ENCODE measurements at regions not wholly inside any gene's neighbourhood (a gene's known extent, or its start where the extent isn't known, plus 50 kb on each side); places are given as distances from the start of the nearest gene placed in this dataset.
"Not testable (repeated sequence)": the region's sequence is repeated elsewhere in the genome, so short reads cannot be mapped to it uniquely, and the experiment has no call there.

DNA sequence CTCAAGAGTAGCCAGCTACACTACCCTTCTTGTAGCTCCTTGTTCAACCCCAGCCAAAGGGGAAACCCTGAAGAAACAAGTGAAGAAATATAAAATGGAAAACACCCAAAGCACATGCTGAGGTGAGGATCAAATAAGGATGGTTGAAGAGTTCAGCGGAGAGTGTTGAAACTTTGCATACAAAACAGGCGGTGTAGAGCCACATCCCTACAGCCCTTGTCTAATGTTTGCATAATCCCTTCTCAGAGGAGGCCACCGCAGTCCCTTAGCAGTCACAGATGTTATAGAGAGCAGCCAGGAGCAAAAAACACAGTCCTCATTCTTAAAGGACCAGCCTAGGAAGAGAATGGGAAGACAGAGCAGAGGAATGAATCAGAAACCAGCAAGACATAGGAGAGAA is 350.7 kb upstream of the SASH1 start:
- no peaks in the 10 kb centered on the region for H3K36me3 ChIP-seq (ENCODE audit: control insufficient read depth in 2 of 2, insufficient read depth in 2 of 2, low read length in 2 of 2)
- no peak overlapping the region for H3K27ac ChIP-seq (ENCODE audit: low read depth in 2 of 2, low read length in 2 of 2)
- no peaks in the 10 kb centered on the region for H3K9me3 ChIP-seq (ENCODE audit: control insufficient read depth in 2 of 2, low read length in 2 of 2)
- no peak overlapping the region for H3K4me3 ChIP-seq (ENCODE audit: low read length in 2 of 2)
- H3K4me1 ChIP-seq (ENCODE audit: control insufficient read depth in 2 of 2, insufficient read depth in 2 of 2, low read length in 2 of 2), result no peaks in the 10 kb centered on the region
- H3K27me3 ChIP-seq (ENCODE audit: control insufficient read depth in 2 of 2, insufficient read depth in 2 of 2, low read length in 2 of 2), result no peaks in the 10 kb centered on the region
- no peak overlapping the region for H3K9ac ChIP-seq (ENCODE audit: low read depth in 1 of 2, low read length in 2 of 2)

GRCh38 chr6:147999001-147999540 is 343.6 kb upstream of the SASH1 start:
- Histone ChIP-seq H3K4me3 (ENCODE audit: low read length in 2 of 2) (no peak overlapping the region), H3K36me3 (ENCODE audit: control insufficient read depth in 2 of 2, insufficient read depth in 2 of 2, low read length in 2 of 2) (no peaks in the 10 kb centered on the region), H3K27me3 (ENCODE audit: control insufficient read depth in 2 of 2, insufficient read depth in 2 of 2, low read length in 2 of 2) (no peaks in the 10 kb centered on the region), H3K9ac (ENCODE audit: low read depth in 1 of 2, low read length in 2 of 2) (no peak overlapping the region), H3K4me1 (ENCODE audit: control insufficient read depth in 2 of 2, insufficient read depth in 2 of 2, low read length in 2 of 2) (no peaks in the 10 kb centered on the region), H3K9me3 (ENCODE audit: control insufficient read depth in 2 of 2, low read length in 2 of 2) (no peaks in the 10 kb centered on the region), H3K27ac (ENCODE audit: low read depth in 2 of 2, low read length in 2 of 2) (no peak overlapping the region)

- H3K27ac ChIP-seq (ENCODE audit: low read depth in 2 of 2, low read length in 2 of 2), result no peak overlapping the region
- no peaks in the 10 kb centered on the region for H3K4me1 ChIP-seq (ENCODE audit: control insufficient read depth in 2 of 2, insufficient read depth in 2 of 2, low read length in 2 of 2)
- no peak overlapping the region for H3K9ac ChIP-seq (ENCODE audit: low read depth in 1 of 2, low read length in 2 of 2)
- H3K36me3 ChIP-seq (ENCODE audit: control insufficient read depth in 2 of 2, insufficient read depth in 2 of 2, low read length in 2 of 2), result no peaks in the 10 kb centered on the region
- H3K4me3 ChIP-seq (ENCODE audit: low read length in 2 of 2), result no peak overlapping the region
- no peaks in the 10 kb centered on the region for H3K27me3 ChIP-seq (ENCODE audit: control insufficient read depth in 2 of 2, insufficient read depth in 2 of 2, low read length in 2 of 2)
- H3K9me3 ChIP-seq (ENCODE audit: control insufficient read depth in 2 of 2, low read length in 2 of 2), result no peaks in the 10 kb centered on the region
Observed at GRCh38 chr6:148001844-148002642, 340.6 kb upstream of the SASH1 start.

DNA sequence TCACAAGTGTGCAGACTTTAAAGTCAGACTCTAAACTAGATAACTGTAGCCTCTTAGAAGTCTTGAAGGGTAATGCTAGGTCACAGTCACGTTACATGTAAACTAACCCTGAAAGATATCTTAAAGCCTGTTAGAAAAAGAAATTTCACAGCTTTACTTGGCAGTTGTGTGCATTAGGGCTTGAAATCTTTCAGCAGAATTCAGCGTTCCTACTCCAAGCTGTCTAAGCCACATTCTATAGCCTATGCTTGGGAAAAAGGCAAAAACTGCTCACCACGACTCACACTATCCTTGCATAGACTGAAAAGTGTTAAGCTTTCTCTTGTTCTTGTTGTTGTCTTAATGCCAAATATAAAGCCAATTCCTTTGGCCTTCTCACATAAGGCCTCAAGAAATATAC is 338.0 kb upstream of the SASH1 start:
- Histone ChIP-seq H3K27ac (ENCODE audit: low read depth in 2 of 2, low read length in 2 of 2) (no peak overlapping the region), H3K27me3 (ENCODE audit: control insufficient read depth in 2 of 2, insufficient read depth in 2 of 2, low read length in 2 of 2) (no peaks in the 10 kb centered on the region), H3K4me3 (ENCODE audit: low read length in 2 of 2) (no peak overlapping the region), H3K9me3 (ENCODE audit: control insufficient read depth in 2 of 2, low read length in 2 of 2) (no peaks in the 10 kb centered on the region), H3K36me3 (ENCODE audit: control insufficient read depth in 2 of 2, insufficient read depth in 2 of 2, low read length in 2 of 2) (no peaks in the 10 kb centered on the region), H3K4me1 (ENCODE audit: control insufficient read depth in 2 of 2, insufficient read depth in 2 of 2, low read length in 2 of 2) (no peaks in the 10 kb centered on the region), H3K9ac (ENCODE audit: low read depth in 1 of 2, low read length in 2 of 2) (no peak overlapping the region)

DNA sequence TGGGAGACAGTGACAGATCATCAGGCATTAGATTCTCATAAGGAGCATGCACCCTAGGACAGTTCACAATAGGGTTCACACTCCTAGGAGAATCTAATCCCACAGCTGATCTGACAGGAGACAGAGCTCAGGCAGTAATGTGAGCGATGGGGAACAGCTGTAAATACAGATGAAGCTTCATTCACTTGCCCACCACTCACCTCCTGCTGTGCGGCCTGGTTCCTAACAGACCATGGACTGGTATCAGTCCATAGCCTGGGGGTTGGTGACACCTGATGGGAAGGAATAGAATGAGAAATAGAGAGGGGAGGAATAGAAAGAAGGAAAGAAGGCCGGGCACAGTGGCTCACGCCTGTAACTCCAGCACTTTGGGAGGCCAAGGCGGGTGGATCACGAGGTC is 336.8 kb upstream of the SASH1 start:
- Histone ChIP-seq H3K27ac (ENCODE audit: low read depth in 2 of 2, low read length in 2 of 2) (no peak overlapping the region), H3K27me3 (ENCODE audit: control insufficient read depth in 2 of 2, insufficient read depth in 2 of 2, low read length in 2 of 2) (no peaks in the 10 kb centered on the region), H3K4me3 (ENCODE audit: low read length in 2 of 2) (no peak overlapping the region), H3K9ac (ENCODE audit: low read depth in 1 of 2, low read length in 2 of 2) (no peak overlapping the region), H3K36me3 (ENCODE audit: control insufficient read depth in 2 of 2, insufficient read depth in 2 of 2, low read length in 2 of 2) (no peaks in the 10 kb centered on the region), H3K4me1 (ENCODE audit: control insufficient read depth in 2 of 2, insufficient read depth in 2 of 2, low read length in 2 of 2) (no peaks in the 10 kb centered on the region), H3K9me3 (ENCODE audit: control insufficient read depth in 2 of 2, low read length in 2 of 2) (peaks cover 0 to 6% of the 10 kb centered on the region in 2 donors)

- H3K27me3 ChIP-seq (ENCODE audit: control insufficient read depth in 2 of 2, insufficient read depth in 2 of 2, low read length in 2 of 2); H3K9ac ChIP-seq (ENCODE audit: low read depth in 1 of 2, low read length in 2 of 2); H3K27ac ChIP-seq (ENCODE audit: low read depth in 2 of 2, low read length in 2 of 2); H3K4me3 ChIP-seq (ENCODE audit: low read length in 2 of 2); H3K36me3 ChIP-seq (ENCODE audit: control insufficient read depth in 2 of 2, insufficient read depth in 2 of 2, low read length in 2 of 2); H3K4me1 ChIP-seq (ENCODE audit: control insufficient read depth in 2 of 2, insufficient read depth in 2 of 2, low read length in 2 of 2); H3K9me3 ChIP-seq (ENCODE audit: control insufficient read depth in 2 of 2, low read length in 2 of 2): not testable (repeated sequence)
Observed at GRCh38 chr6:148010516-148010915, 332.1 kb upstream of the SASH1 start.

GRCh38 chr6:148016013-148016412 is 326.6 kb upstream of the SASH1 start:
- H3K27me3 ChIP-seq (ENCODE audit: control insufficient read depth in 2 of 2, insufficient read depth in 2 of 2, low read length in 2 of 2), result no peaks in the 10 kb centered on the region
- H3K36me3 ChIP-seq (ENCODE audit: control insufficient read depth in 2 of 2, insufficient read depth in 2 of 2, low read length in 2 of 2), result no peaks in the 10 kb centered on the region
- no peak overlapping the region for H3K9ac ChIP-seq (ENCODE audit: low read depth in 1 of 2, low read length in 2 of 2)
- no peaks in the 10 kb centered on the region for H3K4me1 ChIP-seq (ENCODE audit: control insufficient read depth in 2 of 2, insufficient read depth in 2 of 2, low read length in 2 of 2)
- H3K27ac ChIP-seq (ENCODE audit: low read depth in 2 of 2, low read length in 2 of 2), result no peak overlapping the region
- no peaks in the 10 kb centered on the region for H3K9me3 ChIP-seq (ENCODE audit: control insufficient read depth in 2 of 2, low read length in 2 of 2)
- H3K4me3 ChIP-seq (ENCODE audit: low read length in 2 of 2), result no peak overlapping the region

GRCh38 chr6:148021165-148021564 is 321.5 kb upstream of the SASH1 start:
- H3K9ac ChIP-seq (ENCODE audit: low read depth in 1 of 2, low read length in 2 of 2), result no peak overlapping the region
- H3K4me1 ChIP-seq (ENCODE audit: control insufficient read depth in 2 of 2, insufficient read depth in 2 of 2, low read length in 2 of 2), result peaks cover 2 to 3% of the 10 kb centered on the region in 2 donors
- H3K27ac ChIP-seq (ENCODE audit: low read depth in 2 of 2, low read length in 2 of 2), result no peak overlapping the region
- no peak overlapping the region for H3K4me3 ChIP-seq (ENCODE audit: low read length in 2 of 2)
- no peaks in the 10 kb centered on the region for H3K27me3 ChIP-seq (ENCODE audit: control insufficient read depth in 2 of 2, insufficient read depth in 2 of 2, low read length in 2 of 2)
- H3K36me3 ChIP-seq (ENCODE audit: control insufficient read depth in 2 of 2, insufficient read depth in 2 of 2, low read length in 2 of 2), result no peaks in the 10 kb centered on the region
- H3K9me3 ChIP-seq (ENCODE audit: control insufficient read depth in 2 of 2, low read length in 2 of 2), result no peaks in the 10 kb centered on the region

DNA sequence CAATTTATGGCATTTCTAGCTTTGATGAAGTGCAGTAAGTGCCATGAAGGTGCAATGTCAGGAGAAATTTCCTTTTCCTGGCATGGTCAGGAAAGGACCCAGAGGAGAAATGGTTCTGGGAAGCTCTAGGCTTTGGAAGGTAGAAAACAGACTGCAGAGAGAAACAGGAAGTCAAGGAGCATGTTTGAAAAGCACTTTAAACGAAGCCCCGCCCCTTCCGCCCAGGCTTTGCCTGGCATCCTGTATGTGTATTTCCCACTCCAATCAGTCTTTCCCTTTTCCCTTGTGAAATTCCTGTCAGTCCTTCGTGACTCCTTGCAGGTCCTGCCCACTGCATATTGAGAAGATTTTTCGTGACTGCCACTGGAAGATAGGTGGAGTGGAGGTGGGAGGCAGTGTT is 320.9 kb upstream of the SASH1 start:
- H3K36me3 ChIP-seq (ENCODE audit: control insufficient read depth in 2 of 2, insufficient read depth in 2 of 2, low read length in 2 of 2), result no peaks in the 10 kb centered on the region
- H3K9ac ChIP-seq (ENCODE audit: low read depth in 1 of 2, low read length in 2 of 2), result no peak overlapping the region
- no peaks in the 10 kb centered on the region for H3K27me3 ChIP-seq (ENCODE audit: control insufficient read depth in 2 of 2, insufficient read depth in 2 of 2, low read length in 2 of 2)
- peaks cover 3 to 4% of the 10 kb centered on the region in 2 donors for H3K4me1 ChIP-seq (ENCODE audit: control insufficient read depth in 2 of 2, insufficient read depth in 2 of 2, low read length in 2 of 2)
- no peaks in the 10 kb centered on the region for H3K9me3 ChIP-seq (ENCODE audit: control insufficient read depth in 2 of 2, low read length in 2 of 2)
- no peak overlapping the region for H3K27ac ChIP-seq (ENCODE audit: low read depth in 2 of 2, low read length in 2 of 2)
- no peak overlapping the region for H3K4me3 ChIP-seq (ENCODE audit: low read length in 2 of 2)

GRCh38 chr6:148022279-148022678 is 320.4 kb upstream of the SASH1 start:
- not testable (repeated sequence) for H3K9ac ChIP-seq (ENCODE audit: low read depth in 1 of 2, low read length in 2 of 2); H3K27ac ChIP-seq (ENCODE audit: low read depth in 2 of 2, low read length in 2 of 2); H3K4me3 ChIP-seq (ENCODE audit: low read length in 2 of 2); H3K36me3 ChIP-seq (ENCODE audit: control insufficient read depth in 2 of 2, insufficient read depth in 2 of 2, low read length in 2 of 2); H3K9me3 ChIP-seq (ENCODE audit: control insufficient read depth in 2 of 2, low read length in 2 of 2); H3K4me1 ChIP-seq (ENCODE audit: control insufficient read depth in 2 of 2, insufficient read depth in 2 of 2, low read length in 2 of 2); H3K27me3 ChIP-seq (ENCODE audit: control insufficient read depth in 2 of 2, insufficient read depth in 2 of 2, low read length in 2 of 2)
